Activated CD4-positive, alpha-beta T cell treated with anti-CD3 and anti-CD28 coated beads for 36 hours (primary cell): ENCODE measurements at regions not wholly inside any gene's neighbourhood (a gene's known extent, or its start where the extent isn't known, plus 50 kb on each side); places are given as distances from the start of the nearest gene placed in this dataset.

ENCODE experiments used
- ATAC-seq: fragments of 200-7000 bp; cut with Tn5 transposase; one replicate; pipeline ENCODE4 v1.10.0; 2021; ENCODE audit warnings: mild to moderate bottlenecking, moderate library complexity
- CTCF ChIA-PET: fragments of 350-600 bp; sonication (Branson Sonifier 250); formaldehyde crosslinking; loops from one replicate; lab custom pipeline; 2021; ENCODE audit warnings: antibody characterized with exemption; lab: Charles Lee
- POLR2A ChIA-PET: fragments of 350-600 bp; sonication (Branson Sonifier 250); formaldehyde crosslinking; loops from one replicate; lab custom pipeline; 2021; ENCODE audit warnings: antibody characterized with exemption, inconsistent platforms; lab: Charles Lee
- DNase-seq: peaks from one replicate; pipeline ENCODE4 v3.0.0-alpha.2; 2020
- H3K27ac Mint-ChIP-seq: one replicate; pipeline ENCODE4 v1.8.0; 2021; ENCODE audit warnings: mixed read lengths
- H3K27me3 Mint-ChIP-seq: one replicate; pipeline ENCODE4 v1.8.0; 2021; ENCODE audit warnings: mixed read lengths
- H3K36me3 Mint-ChIP-seq: one replicate; pipeline ENCODE4 v1.8.0; 2021; ENCODE audit warnings: low read depth, mixed read lengths
- H3K4me1 Mint-ChIP-seq: one replicate; pipeline ENCODE4 v1.8.0; 2021; ENCODE audit warnings: mixed read lengths
- H3K4me3 Mint-ChIP-seq: one replicate; pipeline ENCODE4 v1.8.0; 2021; ENCODE audit warnings: mild to moderate bottlenecking, moderate library complexity, mixed read lengths
- H3K9me3 Mint-ChIP-seq: one replicate; pipeline ENCODE4 v1.8.0; 2021; ENCODE audit warnings: low read depth, mixed read lengths
- intact Hi-C, 2 experiments: fragments of 100-400 bp; cut with DNase I in 1 of 2; cut with micrococcal nuclease in 1 of 2; formaldehyde crosslinking; loops; one replicate each; pipeline versions ENCODE4 v1.14.2 to v1.15.1; 2022 to 2024; cut with DNase I, micrococcal nuclease

GRCh38 chr14:53855574-53855973 lies 101.1 kb downstream of the BMP4 start:
- CTCF ChIA-PET: no interaction called here
- ATAC-seq: no peak
- intact Hi-C loops: no loop called here
- DNase-seq: no peak
- no peaks in the 10 kb centered on the region for H3K4me1 Mint-ChIP-seq
- no peaks in the 10 kb centered on the region for H3K27me3 Mint-ChIP-seq
- POLR2A ChIA-PET: no interaction called here
- no peak overlapping the region for H3K27ac Mint-ChIP-seq
- H3K36me3 Mint-ChIP-seq: no peaks in the 10 kb centered on the region
- H3K9me3 Mint-ChIP-seq: no peaks in the 10 kb centered on the region
- H3K4me3 Mint-ChIP-seq: no peak overlapping the region

- CTCF ChIA-PET: no interaction called here
- DNase-seq: no peak
- intact Hi-C loops: no loop called here
- Mint-ChIP-seq H3K27me3 (no peaks in the 10 kb centered on the region), H3K4me3 (no peak overlapping the region), H3K36me3 (no peaks in the 10 kb centered on the region), H3K27ac (no peak overlapping the region), H3K9me3 (no peaks in the 10 kb centered on the region), H3K4me1 (no peaks in the 10 kb centered on the region)
- ATAC-seq: no peak
- POLR2A ChIA-PET: no interaction called here
These were observed 101.5 kb downstream of the BMP4 start for GRCh38 chr14:53855127-53855526.

- H3K27ac Mint-ChIP-seq: no peak overlapping the region
- H3K4me1 Mint-ChIP-seq: no peaks in the 10 kb centered on the region
- H3K4me3 Mint-ChIP-seq: no peak overlapping the region
- intact Hi-C loops: no loop called here
- no peaks in the 10 kb centered on the region for H3K9me3 Mint-ChIP-seq
- no peaks in the 10 kb centered on the region for H3K36me3 Mint-ChIP-seq
- H3K27me3 Mint-ChIP-seq: no peaks in the 10 kb centered on the region
- ChIA-PET CTCF (no interaction called here), POLR2A (no interaction called here)
- ATAC-seq (no peak), DNase-seq (no peak)
These were observed 105.1 kb downstream of the BMP4 start for GRCh38 chr14:53851394-53852090.

- Mint-ChIP-seq H3K36me3 (no peaks in the 10 kb centered on the region), H3K4me1 (no peaks in the 10 kb centered on the region), H3K27me3 (no peaks in the 10 kb centered on the region), H3K27ac (no peak overlapping the region), H3K9me3 (no peaks in the 10 kb centered on the region), H3K4me3 (no peak overlapping the region)
- no peak for ATAC-seq
- CTCF ChIA-PET: no interaction called here
- intact Hi-C loops: no loop called here
- no peak for DNase-seq
- POLR2A ChIA-PET: no interaction called here
These were observed 105.8 kb downstream of the BMP4 start for GRCh38 chr14:53850714-53851296.

- H3K27me3 Mint-ChIP-seq: no peaks in the 10 kb centered on the region
- ChIA-PET CTCF (no interaction called here), POLR2A (no interaction called here)
- no peak for DNase-seq
- H3K4me1 Mint-ChIP-seq: no peaks in the 10 kb centered on the region
- H3K36me3 Mint-ChIP-seq: no peaks in the 10 kb centered on the region
- H3K4me3 Mint-ChIP-seq: no peak overlapping the region
- intact Hi-C loops: no loop called here
- H3K9me3 Mint-ChIP-seq: no peaks in the 10 kb centered on the region
- no peak overlapping the region for H3K27ac Mint-ChIP-seq
- ATAC-seq: no peak
These were observed 107.1 kb downstream of the BMP4 start for GRCh38 chr14:53849549-53849948.

- Mint-ChIP-seq H3K9me3 (no peaks in the 10 kb centered on the region), H3K4me1 (no peaks in the 10 kb centered on the region), H3K27me3 (no peaks in the 10 kb centered on the region), H3K36me3 (no peaks in the 10 kb centered on the region), H3K4me3 (no peak overlapping the region), H3K27ac (no peak overlapping the region)
- DNase-seq: no peak
- intact Hi-C loops: no loop called here
- CTCF ChIA-PET: no interaction called here
- ATAC-seq: no peak
- POLR2A ChIA-PET: no interaction called here
These were observed 107.8 kb downstream of the BMP4 start for GRCh38 chr14:53848854-53849253.

GRCh38 chr14:53847881-53848280 lies 108.7 kb downstream of the BMP4 start:
- POLR2A ChIA-PET: no interaction called here
- Mint-ChIP-seq H3K4me1 (no peaks in the 10 kb centered on the region), H3K27me3 (no peaks in the 10 kb centered on the region), H3K36me3 (no peaks in the 10 kb centered on the region), H3K4me3 (no peak overlapping the region), H3K9me3 (no peaks in the 10 kb centered on the region), H3K27ac (no peak overlapping the region)
- no peak for DNase-seq
- intact Hi-C loops: no loop called here
- CTCF ChIA-PET: no interaction called here
- no peak for ATAC-seq

GRCh38 chr14:53847057-53847456 lies 109.6 kb downstream of the BMP4 start:
- Mint-ChIP-seq H3K9me3 (no peaks in the 10 kb centered on the region), H3K36me3 (no peaks in the 10 kb centered on the region)

GRCh38 chr14:53845813-53846693 lies 110.6 kb downstream of the BMP4 start:
- Mint-ChIP-seq H3K27ac (no peak overlapping the region), H3K36me3 (no peaks in the 10 kb centered on the region), H3K9me3 (no peaks in the 10 kb centered on the region), H3K27me3 (no peaks in the 10 kb centered on the region), H3K4me1 (no peaks in the 10 kb centered on the region), H3K4me3 (no peak overlapping the region)
- intact Hi-C loops: no loop called here
- ATAC-seq (no peak), DNase-seq (no peak)
- ChIA-PET POLR2A (no interaction called here), CTCF (interaction anchor here (0.7 kb wide), 1 partner anchor 296 kb away, joined by 3 read pairs; no protein-coding TSS in a partner anchor)

More at GRCh38 chr14:53847057-53847456, 109.6 kb downstream of the BMP4 start:
- Mint-ChIP-seq H3K27me3 (no peaks in the 10 kb centered on the region), H3K4me3 (no peak overlapping the region), H3K27ac (no peak overlapping the region), H3K4me1 (no peaks in the 10 kb centered on the region)
- CTCF ChIA-PET: no interaction called here
- intact Hi-C loops: no loop called here
- DNase-seq (no peak), ATAC-seq (no peak)
- POLR2A ChIA-PET: no interaction called here

GRCh38 chr14:53842938-53843337 lies 113.7 kb downstream of the BMP4 start:
- ATAC-seq: no peak
- peaks cover 3% of the 10 kb centered on the region for H3K9me3 Mint-ChIP-seq
- no peak overlapping the region for H3K27ac Mint-ChIP-seq
- intact Hi-C loops: no loop called here
- no peak overlapping the region for H3K4me3 Mint-ChIP-seq
- no peaks in the 10 kb centered on the region for H3K27me3 Mint-ChIP-seq
- H3K36me3 Mint-ChIP-seq: no peaks in the 10 kb centered on the region
- no peaks in the 10 kb centered on the region for H3K4me1 Mint-ChIP-seq
- ChIA-PET POLR2A (no interaction called here), CTCF (no interaction called here)
- no peak for DNase-seq

- Mint-ChIP-seq H3K27me3 (no peaks in the 10 kb centered on the region), H3K36me3 (no peaks in the 10 kb centered on the region), H3K4me1 (no peaks in the 10 kb centered on the region), H3K4me3 (no peak overlapping the region), H3K27ac (no peak overlapping the region), H3K9me3 (peaks cover 3% of the 10 kb centered on the region)
- ChIA-PET CTCF (no interaction called here), POLR2A (no interaction called here)
- intact Hi-C loops: no loop called here
- no peak for DNase-seq
- ATAC-seq: no peak
These were observed 115.2 kb downstream of the BMP4 start for GRCh38 chr14:53841109-53842099.
